DOHH2 (cell line): ENCODE measurements at regions not wholly inside any gene's neighbourhood (a gene's known extent, or its start where the extent isn't known, plus 50 kb on each side); places are given as distances from the start of the nearest gene placed in this dataset.

ENCODE experiments used
- H3F3A ChIP-seq: fragments of 200-600 bp; sonication (generic), shearing (Covaris generic); 2 replicates; pipeline ENCODE4 v1.6.0; 2016; ENCODE audit warnings: antibody characterized with exemption, mild to moderate bottlenecking; ENCODE audit not compliant: control insufficient read depth, insufficient read depth
- H3K27ac ChIP-seq: fragments of 200-600 bp; sonication (generic); 2 replicates; pipeline ENCODE4 v1.5.1; 2014; ENCODE audit warnings: low read depth, mild to moderate bottlenecking, low read length, moderate library complexity
- H3K27me3 ChIP-seq: fragments of 200-600 bp; sonication (generic); 2 replicates; pipeline ENCODE4 v1.6.1; 2014; ENCODE audit warnings: mild to moderate bottlenecking, low read length, mixed read lengths; ENCODE audit not compliant: control insufficient read depth
- H3K36me3 ChIP-seq: fragments of 200-600 bp; sonication (generic); 2 replicates; pipeline ENCODE4 v1.6.1; 2014; ENCODE audit warnings: mild to moderate bottlenecking, low read length, moderate library complexity, mixed read lengths; ENCODE audit not compliant: control insufficient read depth
- H3K4me1 ChIP-seq: fragments of 200-600 bp; sonication (generic); 2 replicates; pipeline ENCODE4 v1.6.1; 2014; ENCODE audit warnings: mild to moderate bottlenecking, low read length, mixed read lengths; ENCODE audit not compliant: control insufficient read depth
- H3K4me2 ChIP-seq: fragments of 200-600 bp; sonication (generic); 2 replicates; pipeline ENCODE4 v1.6.0; 2014; ENCODE audit warnings: mild to moderate bottlenecking, low read length, moderate library complexity
- H3K4me3 ChIP-seq: fragments of 200-600 bp; sonication (generic); 2 replicates; pipeline ENCODE4 v1.5.1; 2014; ENCODE audit warnings: mild to moderate bottlenecking, low read length, mixed read lengths
- H3K79me2 ChIP-seq: fragments of 200-600 bp; sonication (generic); 2 replicates; pipeline ENCODE4 v1.6.1; 2014; ENCODE audit warnings: mild to moderate bottlenecking, low read length, mixed read lengths; ENCODE audit not compliant: control insufficient read depth
- H3K9me2 ChIP-seq: fragments of 200-600 bp; sonication (generic); replicated peaks from 2 replicates; pipeline ENCODE4 v1.6.1; 2014; ENCODE audit warnings: mild to moderate bottlenecking, low read length, mixed read lengths; ENCODE audit not compliant: control insufficient read depth
- H3K9me3 ChIP-seq: fragments of 200-600 bp; sonication (generic); 2 replicates; pipeline ENCODE4 v1.6.1; 2014; ENCODE audit warnings: antibody characterized with exemption, low read length, mixed read lengths; ENCODE audit not compliant: control insufficient read depth, insufficient read depth
- H4K20me1 ChIP-seq: fragments of 200-600 bp; sonication (generic); 2 replicates; pipeline ENCODE4 v1.6.0; 2014; ENCODE audit warnings: low read depth, mild to moderate bottlenecking, antibody characterized with exemption, low read length, moderate library complexity; ENCODE audit not compliant: control insufficient read depth, insufficient read depth
- CTCF ChIP-seq: fragments of 200-600 bp; sonication (generic); IDR thresholded peaks from one replicate; pipeline ENCODE4 v1.5.1; 2014; ENCODE audit warnings: antibody characterized with exemption, mild to moderate bottlenecking, low read depth, low read length; ENCODE audit not compliant: poor library complexity, severe bottlenecking
- EZH2phosphoT487 ChIP-seq: fragments of 200-600 bp; sonication (generic); IDR thresholded peaks from 2 replicates; pipeline ENCODE4 v1.6.1; 2017; ENCODE audit warnings: borderline replicate concordance, mild to moderate bottlenecking, antibody characterized with exemption, low read length, moderate library complexity, mixed read lengths

- Histone ChIP-seq H3K27ac (no peak overlapping the region), H3K4me2 (no peak overlapping the region), H3K4me1 (peaks cover 8% of the 10 kb centered on the region), H3K9me3 (no peaks in the 10 kb centered on the region), H3K79me2 (no peaks in the 10 kb centered on the region), H3F3A (no peaks in the 10 kb centered on the region), H4K20me1 (no peaks in the 10 kb centered on the region), H3K4me3 (no peak overlapping the region), H3K9me2 (no peaks in the 10 kb centered on the region), H3K27me3 (no peaks in the 10 kb centered on the region), H3K36me3 (no peaks in the 10 kb centered on the region)
- TF ChIP-seq CTCF = no peak
- TF ChIP-seq EZH2phosphoT487 = no peak
Measured at GRCh38 chr1:234990874-234991801, 137.5 kb downstream of the TOMM20 start.

DNA sequence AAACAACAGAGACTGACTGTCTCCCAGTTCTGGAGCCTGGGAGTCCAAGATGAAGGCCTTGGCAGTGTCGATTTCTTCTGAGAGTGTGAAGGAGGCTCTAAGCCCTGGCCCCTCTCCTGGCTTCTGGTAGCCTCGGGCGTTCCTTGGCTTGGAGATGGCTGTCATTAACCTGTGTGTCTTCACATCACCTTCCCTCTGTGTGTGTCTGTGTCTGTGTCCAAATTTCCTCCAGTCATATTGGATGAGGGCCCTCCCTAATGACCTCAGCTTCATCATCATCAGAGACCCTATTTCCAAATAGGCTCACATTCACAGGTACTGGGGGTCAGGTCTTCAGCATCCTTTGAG is 138.3 kb downstream of the TOMM20 start:
- Histone ChIP-seq H3K27ac (no peak overlapping the region), H3K27me3 (no peaks in the 10 kb centered on the region), H3K9me2 (no peaks in the 10 kb centered on the region), H3K79me2 (no peaks in the 10 kb centered on the region), H3K9me3 (no peaks in the 10 kb centered on the region), H4K20me1 (no peaks in the 10 kb centered on the region), H3F3A (no peaks in the 10 kb centered on the region), H3K4me2 (no peak overlapping the region), H3K4me3 (no peak overlapping the region), H3K36me3 (no peaks in the 10 kb centered on the region), H3K4me1 (peaks cover 9% of the 10 kb centered on the region)
- TF ChIP-seq CTCF = no peak
- TF ChIP-seq EZH2phosphoT487 = no peak

DNA sequence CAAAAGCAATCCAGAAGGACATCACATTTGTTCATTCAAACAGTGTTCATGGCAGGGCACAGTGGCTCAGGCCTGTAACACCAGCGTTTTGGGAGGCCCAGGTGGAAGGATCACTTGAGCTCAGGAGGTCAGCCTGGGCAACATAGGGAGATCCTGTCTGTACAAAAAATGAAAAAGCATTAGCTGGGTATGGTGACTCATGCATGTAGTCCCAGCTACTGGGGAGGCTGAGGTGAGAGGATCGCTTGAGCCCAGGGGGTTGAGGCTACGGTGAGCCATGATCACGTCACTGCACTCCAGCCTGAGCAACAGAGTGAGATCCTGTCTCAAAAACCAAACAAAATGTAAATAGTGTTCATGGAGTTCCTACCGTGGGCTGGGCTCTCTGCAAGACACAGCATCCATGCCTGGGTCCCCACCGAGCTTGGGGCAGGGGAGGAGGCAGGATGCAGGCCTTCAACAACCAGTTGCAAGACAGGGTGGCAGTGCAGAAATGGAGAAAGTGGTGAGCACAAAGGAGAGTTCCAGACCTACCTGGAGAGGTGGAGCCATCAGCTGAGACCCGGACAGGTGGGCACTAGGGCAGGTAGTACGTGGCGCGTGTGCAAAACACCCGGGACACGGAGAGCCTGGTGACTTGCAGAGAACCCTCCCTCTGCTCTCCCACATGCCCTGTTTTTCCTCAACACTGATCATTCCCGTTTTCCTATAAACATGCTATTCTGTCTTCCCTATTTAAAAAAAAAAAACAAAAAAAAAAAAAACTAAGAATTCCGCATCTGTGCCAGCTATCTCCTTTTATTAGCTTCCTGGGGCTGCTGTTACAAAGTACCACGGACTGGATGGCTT is 138.9 kb downstream of the TOMM20 start:
- Histone ChIP-seq H3K27ac (no peak overlapping the region), H3K4me2 (no peak overlapping the region), H3K9me3 (no peaks in the 10 kb centered on the region), H3K27me3 (no peaks in the 10 kb centered on the region), H3K79me2 (no peaks in the 10 kb centered on the region), H3K9me2 (no peaks in the 10 kb centered on the region), H4K20me1 (no peaks in the 10 kb centered on the region), H3K36me3 (no peaks in the 10 kb centered on the region), H3K4me3 (no peak overlapping the region), H3F3A (no peaks in the 10 kb centered on the region), H3K4me1 (peaks cover 15% of the 10 kb centered on the region)
- TF ChIP-seq EZH2phosphoT487 = no peak
- no peak for TF ChIP-seq CTCF
